Activated CD4-positive, alpha-beta T cell treated with anti-CD3 and anti-CD28 coated beads for 48 hours (primary cell): ENCODE measurements at regions not wholly inside any gene's neighbourhood (a gene's known extent, or its start where the extent isn't known, plus 50 kb on each side); places are given as distances from the start of the nearest gene placed in this dataset.

ENCODE experiments used
- DNase-seq: peaks from one replicate; pipeline ENCODE4 v3.0.0-alpha.2; 2020

DNA sequence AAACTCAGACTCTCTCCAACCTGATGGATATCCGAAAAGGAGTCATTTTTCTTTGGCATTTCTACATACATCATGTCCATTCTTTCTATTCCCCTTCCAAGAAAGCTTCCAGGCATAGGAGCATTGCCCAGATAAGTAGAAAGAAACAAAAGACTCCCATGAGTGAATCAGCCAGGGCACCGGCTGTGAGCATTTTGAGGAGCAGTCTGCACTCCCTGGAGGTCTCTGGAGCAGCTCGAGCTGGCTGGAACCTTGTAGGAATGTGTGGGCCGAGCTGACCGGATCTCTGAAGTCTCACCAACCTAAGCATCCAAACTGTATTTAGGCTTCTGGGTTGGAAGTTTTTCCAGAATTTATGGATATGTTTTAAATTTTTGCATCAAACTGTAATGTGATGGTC is 161.4 kb upstream of the TRPC7 start:
- no peak for DNase-seq

- no peak for DNase-seq
Observed at GRCh38 chr5:136526021-136526420, 160.7 kb upstream of the TRPC7 start.

DNA sequence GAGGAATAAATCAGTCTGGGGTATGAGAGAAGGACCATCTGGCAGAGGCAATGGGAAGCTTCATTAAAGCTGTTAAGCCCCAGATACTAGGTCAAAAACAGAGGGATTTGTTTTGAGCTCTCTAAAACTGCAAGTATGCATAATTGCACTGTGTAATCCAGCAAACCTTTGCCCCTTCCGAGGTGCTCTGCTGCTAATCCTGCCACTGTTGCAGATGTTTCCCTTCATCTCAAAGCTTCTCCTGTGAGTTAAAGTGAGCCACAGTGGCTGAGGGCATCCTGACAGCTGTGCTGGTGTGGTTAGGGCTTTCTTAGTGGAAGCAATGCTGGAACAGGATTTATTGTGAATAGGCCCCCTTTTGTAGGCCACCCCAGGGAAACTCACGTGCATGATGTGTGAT is 160.3 kb upstream of the TRPC7 start:
- no peak for DNase-seq

DNA sequence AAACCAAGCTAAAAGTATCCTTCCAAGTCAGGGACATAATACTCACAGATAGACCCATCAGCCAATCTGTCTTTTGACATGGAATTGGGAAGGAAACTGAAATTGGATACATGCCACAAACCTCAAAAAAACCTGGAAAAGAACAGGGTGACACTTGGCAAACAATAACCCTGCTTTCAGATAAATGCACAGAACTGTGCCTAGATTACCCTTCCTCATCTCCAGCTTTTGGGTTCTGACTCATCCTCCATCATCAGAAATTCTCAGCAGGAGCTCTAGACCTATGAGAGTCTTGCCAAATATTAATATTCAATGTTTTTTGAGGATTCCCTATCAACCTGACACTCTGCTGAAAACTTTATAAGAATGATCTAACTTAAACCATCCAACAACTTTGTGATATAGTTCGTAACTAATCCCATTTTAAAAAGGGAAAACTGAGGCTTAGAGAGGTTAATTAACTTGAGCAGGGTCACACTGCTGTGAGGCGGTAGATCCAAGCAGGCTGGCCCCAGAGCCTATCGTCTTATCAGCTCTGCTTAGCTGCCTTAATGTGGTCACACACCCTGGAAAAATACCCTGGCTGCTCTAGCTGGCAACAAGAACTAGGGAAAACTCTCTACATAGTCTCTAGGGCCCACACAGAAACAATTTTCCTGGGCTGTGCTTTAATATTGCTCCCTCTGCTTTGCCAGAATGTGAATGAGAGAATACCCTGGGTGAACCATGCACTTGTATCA is 157.0 kb upstream of the TRPC7 start:
- no peak for DNase-seq

DNA sequence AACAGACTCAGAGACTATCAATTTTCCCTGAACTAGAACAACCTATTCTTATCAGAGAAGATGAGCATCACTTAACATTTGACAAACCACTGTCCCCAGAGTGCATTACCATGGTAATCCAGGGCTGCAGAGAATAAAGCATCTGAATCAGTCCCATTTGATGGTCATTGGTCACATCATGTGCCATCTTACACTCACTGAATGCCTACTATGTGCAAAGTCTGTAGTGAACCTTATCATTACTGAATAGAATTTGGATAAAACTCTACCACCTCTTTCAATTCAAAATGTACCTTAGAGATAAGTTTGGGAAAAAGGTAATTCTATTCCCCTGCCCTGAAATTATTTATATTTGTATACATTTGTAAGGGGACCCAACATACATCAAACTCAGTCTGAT is 156.4 kb upstream of the TRPC7 start:
- no peak for DNase-seq

GRCh38 chr5:136518814-136519213 is 153.5 kb upstream of the TRPC7 start:
- no peak for DNase-seq

DNA sequence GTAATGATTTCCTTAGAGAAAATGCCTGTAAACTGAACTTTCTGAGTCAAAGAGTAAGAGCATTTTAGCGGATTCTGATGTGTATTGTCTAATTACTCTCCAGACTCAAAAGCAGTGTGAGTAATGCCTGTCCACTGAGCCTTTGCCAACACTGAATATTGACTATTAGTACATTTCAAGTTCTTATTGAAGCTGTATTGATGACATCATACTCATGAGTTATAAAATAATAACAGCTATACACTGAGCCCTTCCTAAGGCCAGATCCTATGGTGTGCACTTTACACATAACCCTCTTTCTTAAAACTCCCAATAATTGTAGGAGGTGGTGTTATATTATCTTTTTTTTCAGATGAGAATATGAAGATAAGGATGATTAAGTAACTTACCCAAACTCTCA is 152.8 kb upstream of the TRPC7 start:
- DNase-seq = no peak

GRCh38 chr5:136517755-136518154 is 152.4 kb upstream of the TRPC7 start:
- DNase-seq = no peak

- no peak for DNase-seq
Observed at GRCh38 chr5:136516637-136517036, 151.3 kb upstream of the TRPC7 start.

GRCh38 chr5:136513430-136513829 is 148.1 kb upstream of the TRPC7 start:
- DNase-seq = no peak

DNA sequence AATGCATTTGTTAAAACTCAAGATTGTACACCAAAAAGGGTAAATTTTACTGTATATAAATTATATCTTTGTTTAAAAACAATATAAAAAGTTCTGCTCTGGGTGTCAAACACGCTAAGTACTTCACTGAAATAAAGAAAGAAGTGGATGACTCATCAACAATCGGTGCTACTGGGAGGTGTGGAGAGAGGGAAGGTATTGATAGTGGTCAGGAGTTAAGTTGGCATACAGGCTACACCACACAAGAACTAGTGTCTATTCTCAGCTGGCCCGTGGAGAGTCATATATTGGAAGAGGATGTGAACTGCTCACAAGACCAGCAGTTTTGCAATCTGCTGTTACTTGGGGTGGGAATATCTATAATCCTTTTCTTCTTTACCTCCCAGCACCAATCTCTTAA is 145.7 kb upstream of the TRPC7 start:
- no peak for DNase-seq

DNA sequence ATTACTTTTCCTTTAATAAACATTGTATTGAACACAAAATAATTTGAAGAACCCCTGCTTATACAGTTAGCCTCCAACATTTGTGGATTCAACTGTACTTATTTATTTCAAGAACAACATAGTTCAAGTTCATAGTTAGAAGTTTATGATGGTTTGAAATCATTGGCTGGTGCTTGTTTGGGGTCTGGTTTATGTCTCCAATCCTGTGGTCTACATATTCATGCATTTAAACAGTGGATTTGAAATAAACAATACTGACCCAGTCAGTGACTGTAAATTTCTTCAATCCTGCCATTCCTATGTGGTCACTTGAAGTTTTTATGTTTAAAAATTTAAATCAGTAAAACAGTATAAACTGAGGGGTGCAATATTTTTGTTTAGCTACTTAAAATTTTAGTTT is 145.1 kb upstream of the TRPC7 start:
- no peak for DNase-seq

DNA sequence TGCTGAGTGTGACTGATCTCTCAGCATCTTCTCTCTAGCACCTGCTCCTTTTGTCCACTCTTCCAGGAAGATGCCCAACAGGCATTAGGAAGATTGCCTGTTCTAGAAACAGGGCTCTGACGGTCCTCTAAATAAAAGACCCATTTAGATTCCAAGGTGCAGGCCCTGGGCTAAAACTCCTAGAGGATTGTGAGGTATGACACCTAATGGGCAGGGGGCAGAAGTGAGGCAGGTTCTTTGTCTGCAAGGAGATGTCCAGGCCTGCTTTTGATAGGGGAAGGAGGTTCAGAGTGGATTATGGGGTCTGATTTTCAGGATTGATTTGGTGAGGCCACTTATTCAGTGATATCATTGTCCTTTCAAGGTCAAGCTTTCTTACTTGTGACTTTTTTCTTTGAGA is 140.8 kb upstream of the TRPC7 start:
- no peak for DNase-seq

- no peak for DNase-seq
Observed at GRCh38 chr5:136501133-136501532, 135.8 kb upstream of the TRPC7 start.

DNA sequence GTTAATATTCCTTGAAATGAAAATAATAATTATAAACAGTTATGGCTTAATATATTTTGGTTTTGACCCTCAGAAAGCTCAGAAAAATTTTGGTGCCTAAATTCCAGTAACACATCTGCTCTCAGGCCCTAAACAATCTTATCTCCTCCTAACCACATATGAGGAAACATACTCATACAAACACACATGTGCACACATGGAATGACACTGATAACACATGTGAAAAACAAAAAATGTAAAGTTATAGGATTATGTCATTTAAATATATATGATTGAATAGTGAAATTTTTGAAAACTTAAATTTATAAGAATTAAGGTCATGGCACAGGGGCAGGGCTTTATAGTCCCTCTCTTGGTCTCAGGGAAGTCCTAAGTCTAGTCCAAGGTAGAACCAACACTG is 127.2 kb upstream of the TRPC7 start:
- DNase-seq = no peak

GRCh38 chr5:136491806-136492205 is 126.5 kb upstream of the TRPC7 start:
- no peak for DNase-seq

DNA sequence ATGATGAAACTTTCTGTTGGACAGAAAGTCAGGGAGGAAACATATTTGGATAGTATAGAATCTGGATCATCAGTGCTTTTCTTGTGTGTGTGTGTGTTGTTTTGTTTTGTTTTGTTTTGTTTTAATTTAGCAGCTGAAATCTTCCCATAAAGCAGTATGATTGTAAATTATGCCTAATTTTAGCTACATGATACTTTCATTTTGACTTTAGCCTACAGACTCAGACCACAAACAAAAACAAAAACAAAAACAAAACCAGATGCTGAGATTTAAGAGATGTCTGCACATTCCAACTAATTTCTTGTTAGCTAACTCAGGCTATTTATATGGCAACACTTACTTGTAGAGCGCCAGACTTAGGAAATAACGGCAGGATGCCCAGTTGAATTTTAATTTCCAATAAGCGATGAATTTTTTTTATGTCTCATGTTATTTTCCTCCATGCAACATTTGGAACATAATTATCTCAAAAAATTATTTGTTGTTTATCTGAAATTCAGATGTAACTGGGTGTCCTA is 119.5 kb upstream of the TRPC7 start:
- DNase-seq = no peak

DNA sequence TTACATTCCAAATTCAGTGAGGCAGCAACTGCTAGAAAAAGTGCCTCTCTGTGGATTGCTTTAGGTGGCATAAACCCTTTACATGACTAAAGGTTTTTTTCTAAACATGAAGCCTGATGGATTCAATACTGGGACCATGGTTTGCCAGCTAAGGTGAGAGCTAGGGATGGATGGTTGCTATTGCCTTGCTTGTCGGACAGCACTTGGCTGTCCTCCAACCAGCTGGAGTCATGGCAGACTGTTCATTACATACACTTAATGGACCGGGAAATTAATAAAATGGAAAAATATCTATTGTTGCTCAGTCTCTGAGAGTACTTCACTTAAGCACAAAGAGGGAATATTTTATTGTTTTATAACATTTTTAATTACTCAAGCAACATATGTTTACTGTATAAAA is 116.9 kb upstream of the TRPC7 start:
- no peak for DNase-seq

DNA sequence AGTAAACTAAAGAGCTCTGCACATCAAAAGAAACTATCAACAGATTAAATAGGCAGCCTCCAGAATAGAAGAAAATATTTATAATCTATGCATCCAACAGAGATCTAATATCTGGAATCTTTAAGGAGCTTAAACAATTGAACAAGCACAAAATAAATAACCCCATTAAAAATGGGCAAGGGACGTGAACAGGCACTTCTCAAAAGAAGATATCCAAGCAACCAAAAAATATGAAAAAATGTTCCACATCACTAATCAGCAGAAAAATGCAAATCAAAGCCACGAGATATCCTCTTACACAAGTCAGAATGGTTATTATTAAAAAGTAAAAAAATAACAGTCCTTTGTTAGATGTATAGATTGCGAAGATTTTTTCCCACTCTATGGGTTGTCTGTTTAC is 109.1 kb upstream of the TRPC7 start:
- DNase-seq = no peak

- no peak for DNase-seq
Observed at GRCh38 chr5:136467632-136468031, 102.3 kb upstream of the TRPC7 start.

DNA sequence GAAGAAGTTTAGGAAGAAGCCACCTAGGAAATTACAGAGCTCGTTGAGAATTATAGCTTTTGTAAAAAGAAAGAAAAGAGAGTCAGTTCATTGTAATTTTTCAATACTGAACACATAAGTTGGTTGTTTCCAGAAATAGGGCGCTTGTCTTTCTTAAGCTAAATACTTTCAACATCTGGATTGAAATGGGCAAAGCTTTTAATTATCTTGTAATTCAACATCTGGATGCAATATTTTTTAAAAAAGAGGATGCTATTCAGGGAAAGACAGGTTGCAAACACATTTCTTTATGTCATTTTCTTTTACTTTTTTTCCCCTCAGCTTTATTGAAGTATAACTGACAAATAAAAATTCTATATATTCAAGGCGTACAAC is 100.7 kb upstream of the TRPC7 start:
- no peak for DNase-seq

DNA sequence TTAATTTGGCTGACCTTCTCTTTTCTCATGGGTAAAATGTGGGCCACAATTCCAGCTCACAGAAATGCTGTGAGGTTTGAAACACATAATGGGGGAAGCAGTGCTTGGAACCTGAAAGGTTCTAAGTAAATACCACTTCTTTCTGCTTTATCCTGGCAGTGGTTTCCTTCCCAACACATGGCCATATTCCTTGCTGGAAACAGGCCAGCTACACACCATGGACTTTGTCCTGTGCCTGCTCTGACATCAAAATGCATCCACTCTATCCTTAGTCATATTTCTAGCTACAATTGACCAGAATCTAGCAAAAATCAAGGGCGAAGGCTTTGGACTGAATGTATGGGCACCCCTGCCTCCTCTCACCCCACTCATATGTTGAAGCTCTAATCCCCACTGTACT is 93.1 kb upstream of the TRPC7 start:
- no peak for DNase-seq

DNA sequence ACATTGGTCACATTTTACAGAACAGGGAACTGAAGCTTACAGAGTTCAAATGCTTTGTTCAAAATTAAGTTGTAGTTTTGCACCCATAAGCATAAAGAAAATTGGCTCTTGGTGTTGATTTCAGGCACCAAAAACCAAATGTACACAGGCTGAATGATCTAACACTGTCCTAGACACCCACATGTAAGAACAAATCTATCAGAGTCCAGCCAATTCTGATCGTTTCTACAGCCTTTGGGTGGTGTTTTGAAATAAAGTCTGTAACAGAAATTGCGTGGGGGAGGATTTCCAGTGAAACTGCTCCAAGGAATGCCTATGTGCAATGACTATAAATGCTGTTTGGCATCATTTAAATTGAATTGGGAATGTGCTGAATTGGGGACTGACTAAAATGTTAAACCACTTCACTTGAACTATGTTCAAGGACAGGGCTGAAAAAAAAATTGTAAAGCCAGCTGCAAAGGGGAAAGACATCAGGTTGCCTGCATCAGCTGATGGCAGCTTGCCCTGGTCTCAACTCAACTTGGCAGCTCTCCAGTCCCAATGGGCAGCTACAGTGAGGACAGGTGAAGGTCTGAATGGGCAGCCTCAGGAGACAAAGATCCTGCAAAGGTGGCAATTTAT is 92.2 kb upstream of the TRPC7 start:
- no peak for DNase-seq

DNA sequence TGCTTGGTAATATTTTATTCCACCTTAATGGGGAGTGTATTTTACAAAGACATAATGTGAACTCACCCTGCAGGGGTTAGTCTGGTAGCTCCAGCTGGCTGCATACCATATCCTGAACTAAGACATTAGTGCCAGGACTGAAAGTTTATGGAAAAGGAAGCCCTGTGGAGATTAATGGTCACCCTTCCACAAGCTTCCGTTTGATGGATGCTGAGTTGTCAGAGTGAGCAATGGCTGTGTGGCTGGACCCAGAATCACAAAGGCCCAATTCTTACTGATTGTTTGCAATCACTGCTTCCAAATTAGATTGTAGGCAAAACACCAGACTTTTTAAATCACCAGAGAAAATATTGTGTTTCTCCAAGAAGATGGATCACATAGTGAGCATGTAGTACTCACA is 90.1 kb upstream of the TRPC7 start:
- DNase-seq = no peak
